WI38 (cell line): ENCODE measurements at regions not wholly inside any gene's neighbourhood (a gene's known extent, or its start where the extent isn't known, plus 50 kb on each side); places are given as distances from the start of the nearest gene placed in this dataset.

Experiments used
- H3K4me3 ChIP-seq: 2 replicates; pipeline ENCODE4 v1.5.1; 2011; ENCODE audit warnings: low read depth, mild to moderate bottlenecking, control low read depth, low read length
- TF ChIP-seq, protein P1 (sequence below): IDR thresholded peaks from 2 replicates; pipeline ENCODE4 v1.5.1; 2012; ENCODE audit warnings: low read depth, mild to moderate bottlenecking, control low read depth, low read length

DNA sequence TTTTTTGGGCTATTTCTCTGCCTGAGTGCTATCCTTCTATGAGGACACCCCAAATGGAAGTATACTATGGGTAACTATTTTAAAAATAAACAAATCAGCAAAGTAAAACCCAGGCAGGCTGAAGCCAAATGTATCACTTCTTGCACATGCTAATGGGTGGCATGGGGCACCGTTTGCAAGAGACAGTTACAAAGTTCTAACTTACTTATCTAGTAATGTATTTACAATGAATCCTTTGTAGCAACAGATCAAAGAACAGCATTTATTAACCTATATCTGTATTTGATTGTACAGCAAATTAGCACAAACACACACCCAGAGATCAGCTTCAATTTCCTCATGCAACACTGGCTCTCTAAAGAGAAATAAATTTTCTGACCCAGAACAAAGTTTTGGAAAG, 225.5 kb downstream of the ZNF674 start:
- TF ChIP-seq, protein P1, sequence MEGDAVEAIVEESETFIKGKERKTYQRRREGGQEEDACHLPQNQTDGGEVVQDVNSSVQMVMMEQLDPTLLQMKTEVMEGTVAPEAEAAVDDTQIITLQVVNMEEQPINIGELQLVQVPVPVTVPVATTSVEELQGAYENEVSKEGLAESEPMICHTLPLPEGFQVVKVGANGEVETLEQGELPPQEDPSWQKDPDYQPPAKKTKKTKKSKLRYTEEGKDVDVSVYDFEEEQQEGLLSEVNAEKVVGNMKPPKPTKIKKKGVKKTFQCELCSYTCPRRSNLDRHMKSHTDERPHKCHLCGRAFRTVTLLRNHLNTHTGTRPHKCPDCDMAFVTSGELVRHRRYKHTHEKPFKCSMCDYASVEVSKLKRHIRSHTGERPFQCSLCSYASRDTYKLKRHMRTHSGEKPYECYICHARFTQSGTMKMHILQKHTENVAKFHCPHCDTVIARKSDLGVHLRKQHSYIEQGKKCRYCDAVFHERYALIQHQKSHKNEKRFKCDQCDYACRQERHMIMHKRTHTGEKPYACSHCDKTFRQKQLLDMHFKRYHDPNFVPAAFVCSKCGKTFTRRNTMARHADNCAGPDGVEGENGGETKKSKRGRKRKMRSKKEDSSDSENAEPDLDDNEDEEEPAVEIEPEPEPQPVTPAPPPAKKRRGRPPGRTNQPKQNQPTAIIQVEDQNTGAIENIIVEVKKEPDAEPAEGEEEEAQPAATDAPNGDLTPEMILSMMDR = no peak
- no peak overlapping the region for H3K4me3 ChIP-seq

DNA sequence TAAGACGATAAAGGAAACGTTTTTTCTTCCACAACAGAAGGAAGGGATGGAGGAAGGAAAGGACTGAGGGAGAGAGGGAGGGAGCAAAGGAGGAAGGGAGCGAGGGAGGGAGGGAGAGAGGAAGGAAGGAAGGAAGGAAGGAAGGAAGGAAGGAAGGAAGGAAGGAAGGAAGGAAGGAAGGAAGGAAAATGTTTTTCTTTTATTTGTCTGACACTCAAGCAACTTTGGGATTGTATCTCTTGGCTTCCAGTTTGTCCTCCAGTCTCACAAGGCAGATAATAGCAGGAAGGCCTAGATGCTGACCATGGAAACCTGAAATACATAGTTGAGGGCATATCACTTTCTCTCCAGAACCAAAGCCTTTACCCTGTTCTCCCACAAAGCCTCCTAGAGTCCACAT, 226.7 kb downstream of the ZNF674 start:
- TF ChIP-seq, protein P1 = no peak
- H3K4me3 ChIP-seq = no peak overlapping the region

DNA sequence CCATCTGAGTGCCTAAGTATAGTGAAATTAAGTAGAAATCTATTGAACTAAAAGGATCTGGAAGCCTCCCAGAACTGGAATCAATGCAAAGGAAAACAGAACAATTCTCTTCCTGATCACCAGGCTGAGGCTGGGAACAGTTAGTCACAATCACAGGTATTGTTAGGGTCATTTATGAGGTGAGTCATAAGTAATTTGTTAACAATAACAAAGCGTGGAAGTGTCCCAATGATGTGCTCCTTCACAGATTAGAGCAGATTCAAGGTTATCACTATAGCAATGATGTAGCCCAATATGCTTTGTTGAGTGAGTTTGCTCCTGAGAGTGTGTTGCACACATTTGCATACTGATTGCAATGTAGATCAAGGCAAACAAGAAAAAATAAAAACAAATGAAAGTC, 228.1 kb downstream of the ZNF674 start:
- TF ChIP-seq, protein P1 = no peak

DNA sequence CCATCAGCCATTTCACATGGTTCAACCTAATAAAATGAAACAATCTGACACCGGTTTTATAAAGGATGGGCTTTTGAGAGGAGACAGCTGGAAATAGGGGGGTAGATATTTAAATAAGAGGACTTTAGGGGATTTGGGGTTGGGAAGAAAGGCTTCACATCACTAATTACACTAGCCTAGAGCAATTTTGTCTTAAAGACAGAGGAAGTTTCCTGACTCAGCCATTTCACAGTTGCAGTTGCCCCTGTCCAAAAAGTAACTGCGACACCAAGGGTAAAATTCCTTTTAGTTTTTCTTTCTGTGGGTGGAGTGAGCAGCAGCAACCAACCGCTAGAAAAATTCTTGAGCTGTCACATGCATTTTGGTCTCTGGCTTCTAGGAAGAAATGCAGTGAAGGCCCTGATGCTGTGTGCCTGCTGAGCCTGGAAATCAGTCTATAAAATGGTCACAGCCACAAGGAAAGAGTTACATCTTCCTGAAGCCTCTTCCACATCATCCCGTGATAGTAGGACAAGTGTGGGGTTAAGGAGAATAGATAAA, 233.6 kb downstream of the ZNF674 start:
- no peak overlapping the region for H3K4me3 ChIP-seq
- TF ChIP-seq, protein P1 = no peak

More for the DNA sequence above, 228.1 kb downstream of the ZNF674 start:
- no peak overlapping the region for H3K4me3 ChIP-seq

DNA sequence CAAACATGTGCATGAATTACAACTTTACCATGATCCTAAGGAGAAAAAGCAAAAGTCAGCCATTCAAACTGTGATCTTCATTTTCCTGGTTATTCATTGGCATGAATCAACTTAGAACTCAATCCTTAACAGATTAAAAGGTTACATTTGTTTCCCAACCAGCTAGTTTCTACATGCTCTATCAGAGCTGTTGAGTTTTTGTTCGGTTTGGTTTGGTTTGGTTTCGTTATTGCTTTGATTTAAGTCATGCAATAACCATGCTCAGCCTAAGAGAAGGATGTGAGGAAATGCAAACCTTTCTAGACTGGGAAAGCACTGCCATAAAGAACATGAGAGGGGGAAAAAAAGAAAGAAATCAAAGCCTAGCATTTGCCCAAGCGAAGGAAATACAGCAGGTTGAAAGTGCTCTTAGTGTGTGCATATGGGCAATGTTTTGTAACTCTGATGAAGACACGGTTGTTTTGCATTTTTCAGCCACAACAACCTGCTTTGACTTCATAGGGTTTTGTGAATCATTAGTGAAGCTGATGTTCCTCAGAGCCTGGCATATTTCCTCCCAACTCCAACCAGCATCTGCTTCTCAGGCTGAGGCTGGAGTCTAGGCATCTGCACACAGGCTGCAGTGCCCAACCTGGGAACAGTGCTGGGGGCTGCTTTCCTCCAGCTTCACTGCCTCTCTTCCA, 234.3 kb downstream of the ZNF674 start:
- TF ChIP-seq, protein P1 = no peak
- H3K4me3 ChIP-seq = no peak overlapping the region

DNA sequence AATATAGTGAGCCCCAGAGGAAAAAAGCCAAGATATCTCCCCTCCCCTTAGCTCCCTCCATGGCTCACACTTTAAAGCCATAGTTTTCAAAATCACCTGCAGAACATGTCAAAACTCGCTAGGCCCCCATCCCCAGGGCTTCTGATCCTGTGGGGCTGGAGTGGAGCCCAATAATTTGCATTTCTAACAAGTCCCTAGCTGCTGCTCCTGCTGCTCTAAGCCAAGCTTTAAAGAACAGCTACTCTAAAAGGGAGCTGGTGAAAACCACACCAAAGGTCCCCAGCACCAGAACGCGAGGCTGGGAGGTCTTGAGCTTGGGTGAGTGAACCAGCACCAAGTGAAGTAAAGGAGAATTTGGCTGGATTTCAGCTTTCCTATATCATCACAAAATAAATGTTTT, 237.1 kb downstream of the ZNF674 start:
- no peak overlapping the region for H3K4me3 ChIP-seq
- TF ChIP-seq, protein P1 = no peak

DNA sequence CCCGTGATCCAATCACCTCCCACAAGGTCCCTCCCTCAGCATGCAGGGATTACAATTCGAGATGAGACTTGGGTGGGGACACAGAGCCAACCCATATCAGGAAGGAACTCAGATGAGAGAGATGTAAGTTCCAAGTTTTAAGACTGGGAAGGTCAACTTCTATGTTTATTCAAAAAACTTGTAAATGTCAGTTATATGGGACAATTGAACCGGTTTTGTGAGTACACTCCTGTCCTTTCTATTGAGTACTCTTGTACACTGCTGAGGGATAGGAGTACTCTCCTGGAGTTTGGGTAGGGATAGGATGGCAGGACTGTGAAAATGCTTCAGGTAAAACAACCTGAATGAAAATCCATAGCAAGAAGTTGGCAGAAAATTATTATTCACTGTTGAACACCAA, 239.1 kb downstream of the ZNF674 start:
- no peak overlapping the region for H3K4me3 ChIP-seq
- TF ChIP-seq, protein P1 = no peak
